ENCODE measurements at regions not wholly inside any gene's neighbourhood (a gene's known extent, or its start where the extent isn't known, plus 50 kb on each side); places are given as distances from the start of the nearest gene placed in this dataset.
A peak's percentile ranks its signal among the peaks of the same experiment; 100 is the strongest.
"Not testable (repeated sequence)": the region's sequence is repeated elsewhere in the genome, so short reads cannot be mapped to it uniquely, and the experiment has no call there.

- DNase-seq = no peak
Measured at GRCh38 chr4:134145369-134145768, 56.2 kb downstream of the PABPC4L start.

- DNase-seq = no peak
Measured at GRCh38 chr4:134144337-134144736, 57.3 kb downstream of the PABPC4L start.

- DNase-seq = no peak
Measured at GRCh38 chr4:134141728-134142127, 59.9 kb downstream of the PABPC4L start.

GRCh38 chr4:134139188-134139587, 62.4 kb downstream of the PABPC4L start:
- no peak for DNase-seq

- no peak for DNase-seq
Measured at GRCh38 chr4:134132086-134132783, 69.4 kb downstream of the PABPC4L start.

GRCh38 chr4:134126955-134127354, 74.6 kb downstream of the PABPC4L start:
- DNase-seq = no peak

GRCh38 chr4:134126000-134126560, 75.5 kb downstream of the PABPC4L start:
- DNase-seq = no peak

GRCh38 chr4:134122903-134123302, 78.7 kb downstream of the PABPC4L start:
- no peak for DNase-seq

GRCh38 chr4:134117392-134118183, 84.0 kb downstream of the PABPC4L start:
- DNase-seq = no peak

- DNase-seq = no peak
Measured at GRCh38 chr4:134089885-134090284, 111.7 kb downstream of the PABPC4L start.

GRCh38 chr4:134085496-134085895, 116.1 kb downstream of the PABPC4L start:
- DNase-seq = no peak

- DNase-seq = not testable (repeated sequence)
Measured at GRCh38 chr4:134079085-134079484, 122.5 kb downstream of the PABPC4L start.

- DNase-seq = no peak
Measured at GRCh38 chr4:134078230-134078914, 123.2 kb downstream of the PABPC4L start.

GRCh38 chr4:134073711-134074110, 127.9 kb downstream of the PABPC4L start:
- no peak for DNase-seq

- DNase-seq = no peak
Measured at GRCh38 chr4:134072137-134072536, 129.5 kb downstream of the PABPC4L start.

GRCh38 chr4:134070174-134070573, 131.4 kb downstream of the PABPC4L start:
- DNase-seq = no peak

GRCh38 chr4:134057356-134057755, 144.2 kb downstream of the PABPC4L start:
- DNase-seq = no peak

GRCh38 chr4:134046221-134046620, 155.4 kb downstream of the PABPC4L start:
- not testable (repeated sequence) for DNase-seq

- no peak for DNase-seq
Measured at GRCh38 chr4:134045411-134045810, 156.2 kb downstream of the PABPC4L start.

- DNase-seq = no peak
Measured at GRCh38 chr4:134043266-134043665, 158.3 kb downstream of the PABPC4L start.

- DNase-seq = no peak
Measured at GRCh38 chr4:134028421-134028820, 173.2 kb downstream of the PABPC4L start.

- no peak for DNase-seq
Measured at GRCh38 chr4:134027931-134028330, 173.7 kb downstream of the PABPC4L start.

GRCh38 chr4:134024251-134024650, 177.3 kb downstream of the PABPC4L start:
- DNase-seq = peak; percentile 9
